ENCODE measurements at regions not wholly inside any gene's neighbourhood (a gene's known extent, or its start where the extent isn't known, plus 50 kb on each side); places are given as distances from the start of the nearest gene placed in this dataset.

DNA sequence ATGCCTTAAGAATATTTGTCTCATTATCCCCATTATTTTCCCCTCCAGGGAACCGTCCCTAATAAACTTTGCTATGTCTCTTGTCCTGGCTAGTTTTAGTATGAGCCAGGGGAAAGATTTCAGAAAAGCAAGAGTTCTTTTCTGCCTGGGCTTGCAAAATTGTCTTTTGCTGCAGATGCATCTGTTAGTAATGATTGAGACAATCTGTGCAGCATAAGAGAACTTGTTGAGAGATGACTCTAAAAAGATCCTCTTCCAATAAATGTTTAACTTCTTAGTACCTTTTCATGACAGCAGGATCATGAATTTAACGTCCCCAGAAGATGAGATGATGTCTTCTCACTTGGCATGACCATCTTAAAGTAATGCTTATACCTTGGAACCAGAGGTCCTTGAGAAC lies 172.5 kb upstream of the CREB1 start:
- POLR2A ChIA-PET, result no interaction called here
- DNase-seq (ENCODE audit: low read depth, low spot score) (no peak), ATAC-seq (no peak)
- TF ChIP-seq SIN3A (IDR thresholded peaks at IDR 0.05; ENCODE audit: borderline replicate concordance, insufficient read depth, low read depth, low read length), result no peak
- TF ChIP-seq, protein P1, sequence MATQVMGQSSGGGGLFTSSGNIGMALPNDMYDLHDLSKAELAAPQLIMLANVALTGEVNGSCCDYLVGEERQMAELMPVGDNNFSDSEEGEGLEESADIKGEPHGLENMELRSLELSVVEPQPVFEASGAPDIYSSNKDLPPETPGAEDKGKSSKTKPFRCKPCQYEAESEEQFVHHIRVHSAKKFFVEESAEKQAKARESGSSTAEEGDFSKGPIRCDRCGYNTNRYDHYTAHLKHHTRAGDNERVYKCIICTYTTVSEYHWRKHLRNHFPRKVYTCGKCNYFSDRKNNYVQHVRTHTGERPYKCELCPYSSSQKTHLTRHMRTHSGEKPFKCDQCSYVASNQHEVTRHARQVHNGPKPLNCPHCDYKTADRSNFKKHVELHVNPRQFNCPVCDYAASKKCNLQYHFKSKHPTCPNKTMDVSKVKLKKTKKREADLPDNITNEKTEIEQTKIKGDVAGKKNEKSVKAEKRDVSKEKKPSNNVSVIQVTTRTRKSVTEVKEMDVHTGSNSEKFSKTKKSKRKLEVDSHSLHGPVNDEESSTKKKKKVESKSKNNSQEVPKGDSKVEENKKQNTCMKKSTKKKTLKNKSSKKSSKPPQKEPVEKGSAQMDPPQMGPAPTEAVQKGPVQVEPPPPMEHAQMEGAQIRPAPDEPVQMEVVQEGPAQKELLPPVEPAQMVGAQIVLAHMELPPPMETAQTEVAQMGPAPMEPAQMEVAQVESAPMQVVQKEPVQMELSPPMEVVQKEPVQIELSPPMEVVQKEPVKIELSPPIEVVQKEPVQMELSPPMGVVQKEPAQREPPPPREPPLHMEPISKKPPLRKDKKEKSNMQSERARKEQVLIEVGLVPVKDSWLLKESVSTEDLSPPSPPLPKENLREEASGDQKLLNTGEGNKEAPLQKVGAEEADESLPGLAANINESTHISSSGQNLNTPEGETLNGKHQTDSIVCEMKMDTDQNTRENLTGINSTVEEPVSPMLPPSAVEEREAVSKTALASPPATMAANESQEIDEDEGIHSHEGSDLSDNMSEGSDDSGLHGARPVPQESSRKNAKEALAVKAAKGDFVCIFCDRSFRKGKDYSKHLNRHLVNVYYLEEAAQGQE (IDR thresholded peaks at IDR 0.05; ENCODE audit: insufficient read depth in 1 of 2, low read depth in 2 of 2, low read length in 1 of 2), result no peak
- TF ChIP-seq TCF7L2 (IDR thresholded peaks at IDR 0.05; ENCODE audit: low read depth, low read length), result no peak
- TF ChIP-seq POLR2AphosphoS5 (IDR thresholded peaks at IDR 0.05; ENCODE audit: low read depth, low read length), result no peak
- TF ChIP-seq, protein P2, sequence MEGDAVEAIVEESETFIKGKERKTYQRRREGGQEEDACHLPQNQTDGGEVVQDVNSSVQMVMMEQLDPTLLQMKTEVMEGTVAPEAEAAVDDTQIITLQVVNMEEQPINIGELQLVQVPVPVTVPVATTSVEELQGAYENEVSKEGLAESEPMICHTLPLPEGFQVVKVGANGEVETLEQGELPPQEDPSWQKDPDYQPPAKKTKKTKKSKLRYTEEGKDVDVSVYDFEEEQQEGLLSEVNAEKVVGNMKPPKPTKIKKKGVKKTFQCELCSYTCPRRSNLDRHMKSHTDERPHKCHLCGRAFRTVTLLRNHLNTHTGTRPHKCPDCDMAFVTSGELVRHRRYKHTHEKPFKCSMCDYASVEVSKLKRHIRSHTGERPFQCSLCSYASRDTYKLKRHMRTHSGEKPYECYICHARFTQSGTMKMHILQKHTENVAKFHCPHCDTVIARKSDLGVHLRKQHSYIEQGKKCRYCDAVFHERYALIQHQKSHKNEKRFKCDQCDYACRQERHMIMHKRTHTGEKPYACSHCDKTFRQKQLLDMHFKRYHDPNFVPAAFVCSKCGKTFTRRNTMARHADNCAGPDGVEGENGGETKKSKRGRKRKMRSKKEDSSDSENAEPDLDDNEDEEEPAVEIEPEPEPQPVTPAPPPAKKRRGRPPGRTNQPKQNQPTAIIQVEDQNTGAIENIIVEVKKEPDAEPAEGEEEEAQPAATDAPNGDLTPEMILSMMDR (IDR thresholded peaks at IDR 0.05), result no peak
- intact Hi-C loops (cut with micrococcal nuclease; ENCODE audit: unreplicated experiment), result no loop called here
- CTCF ChIA-PET, result no interaction called here
- no peak overlapping the region for H3K27ac ChIP-seq (ENCODE audit: low read length)
- in situ Hi-C loops (cut with HindIII; ENCODE audit: low pct_unique_long_range_greater_than_20kb, low sequenced_read_pairs), result no loop called here
- H3K4me1 ChIP-seq (ENCODE audit: control insufficient read depth, insufficient read depth, low read length), result no peaks in the 10 kb centered on the region
- H3K27me3 ChIP-seq (ENCODE audit: control insufficient read depth, insufficient read depth, low read length), result no peaks in the 10 kb centered on the region
- BruUV-seq (replicated peaks), result no TSS peak
- H3K4me3 ChIP-seq (ENCODE audit: low read depth in 2 of 2, low read length in 2 of 2), result no peak overlapping the region
- H3K36me3 ChIP-seq (ENCODE audit: control insufficient read depth, insufficient read depth, low read length), result no peaks in the 10 kb centered on the region
- no peaks in the 10 kb centered on the region for H3K9me3 ChIP-seq (ENCODE audit: control insufficient read depth, insufficient read depth, low read depth, low read length)

DNA sequence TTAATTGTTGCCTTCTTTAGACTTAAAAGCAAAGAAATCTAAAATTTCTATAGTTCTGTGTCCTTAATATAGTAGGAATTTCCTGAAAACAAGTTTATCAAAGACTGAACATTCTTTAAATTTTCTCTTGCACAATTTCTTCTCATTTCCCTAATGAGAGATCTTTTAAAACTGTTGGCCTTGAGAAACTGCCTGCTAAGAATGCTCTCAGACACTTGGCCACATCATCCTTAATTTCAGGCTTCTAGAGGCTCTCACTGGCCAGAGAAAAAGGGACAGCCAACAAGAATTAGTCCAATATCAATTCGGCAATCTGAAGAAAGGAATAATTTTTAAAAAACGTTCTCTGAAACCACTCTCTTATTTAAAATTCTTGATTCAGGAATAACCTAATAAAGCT lies 167.0 kb upstream of the CREB1 start:
- TF ChIP-seq POLR2AphosphoS5 (IDR thresholded peaks at IDR 0.05; ENCODE audit: low read depth, low read length) (no peak), TCF7L2 (IDR thresholded peaks at IDR 0.05; ENCODE audit: low read depth, low read length) (no peak), SIN3A (IDR thresholded peaks at IDR 0.05; ENCODE audit: borderline replicate concordance, insufficient read depth, low read depth, low read length) (no peak)
- TF ChIP-seq, protein P1 (IDR thresholded peaks at IDR 0.05; ENCODE audit: insufficient read depth in 1 of 2, low read depth in 2 of 2, low read length in 1 of 2), result no peak
- TF ChIP-seq, protein P2 (IDR thresholded peaks at IDR 0.05), result no peak
- no peaks in the 10 kb centered on the region for H3K4me1 ChIP-seq (ENCODE audit: control insufficient read depth, insufficient read depth, low read length)
- ChIA-PET POLR2A (no interaction called here), CTCF (no interaction called here)
- in situ Hi-C loops (cut with HindIII; ENCODE audit: low pct_unique_long_range_greater_than_20kb, low sequenced_read_pairs) (no loop called here), intact Hi-C loops (cut with micrococcal nuclease; ENCODE audit: unreplicated experiment) (no loop called here)
- H3K4me3 ChIP-seq (ENCODE audit: low read depth in 2 of 2, low read length in 2 of 2), result no peak overlapping the region
- ATAC-seq (no peak), DNase-seq (ENCODE audit: low read depth, low spot score) (no peak)
- no peaks in the 10 kb centered on the region for H3K9me3 ChIP-seq (ENCODE audit: control insufficient read depth, insufficient read depth, low read depth, low read length)
- H3K27me3 ChIP-seq (ENCODE audit: control insufficient read depth, insufficient read depth, low read length), result no peaks in the 10 kb centered on the region
- H3K27ac ChIP-seq (ENCODE audit: low read length), result no peak overlapping the region
- BruUV-seq (replicated peaks), result no TSS peak
- no peaks in the 10 kb centered on the region for H3K36me3 ChIP-seq (ENCODE audit: control insufficient read depth, insufficient read depth, low read length)

All from Panc1 (cell line).